Left forelimb (tissue), 1 donor: ENCODE measurements at regions not wholly inside any gene's neighbourhood (a gene's known extent, or its start where the extent isn't known, plus 50 kb on each side); places are given as distances from the start of the nearest gene placed in this dataset.

Source experiments
- DNase-seq: peaks from one replicate; pipeline ENCODE4 v3.0.0-alpha.2; 2018; ENCODE audit warnings: low spot score

- DNase-seq = no peak
Observed at GRCh38 chr3:118810499-118811035, 224.1 kb downstream of the IGSF11 start.

DNA sequence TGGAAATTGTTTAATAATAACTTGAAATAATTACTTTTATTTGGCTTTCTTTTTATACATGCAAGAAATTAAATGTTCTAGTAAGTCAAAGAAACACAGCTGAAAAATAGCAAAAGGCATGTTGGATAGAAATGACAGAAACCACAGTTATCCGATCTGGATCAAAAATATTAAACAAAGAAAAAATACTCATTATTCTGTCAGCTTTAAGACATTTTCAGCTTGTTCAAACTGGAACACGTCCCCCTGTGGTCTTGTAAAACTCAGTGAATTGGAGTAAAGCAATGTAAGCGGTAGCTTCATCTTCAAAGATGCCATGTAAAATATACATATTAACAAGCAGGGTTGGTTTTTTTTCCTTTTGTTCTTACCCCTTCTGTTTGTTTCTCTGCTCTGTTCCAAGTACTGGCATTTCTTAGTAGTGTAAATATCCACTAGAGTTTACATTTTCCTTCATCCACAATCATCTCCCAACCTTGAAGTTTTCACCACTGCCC, 223.4 kb downstream of the IGSF11 start:
- no peak for DNase-seq

DNA sequence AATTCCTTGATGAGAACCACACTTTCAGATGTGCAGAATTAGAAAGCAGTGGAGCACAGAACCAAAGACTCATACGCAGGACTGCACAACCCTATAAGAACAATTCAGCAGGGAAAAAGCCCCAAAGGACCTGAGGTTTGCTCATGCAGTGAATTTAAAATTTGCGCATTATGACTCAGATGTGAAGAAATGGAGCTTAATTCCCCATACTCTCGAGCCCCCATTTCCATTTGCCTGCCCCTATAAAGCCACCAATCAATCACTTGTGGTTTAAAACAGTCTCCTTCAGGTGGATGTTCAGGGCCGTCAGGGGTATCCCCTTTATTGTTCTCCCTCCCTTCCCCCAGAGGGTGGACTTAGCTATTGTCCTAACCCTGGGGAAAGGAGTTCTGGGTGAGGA, 221.2 kb downstream of the IGSF11 start:
- DNase-seq = no peak

GRCh38 chr3:118817748-118818165, 216.9 kb downstream of the IGSF11 start:
- DNase-seq = no peak

DNA sequence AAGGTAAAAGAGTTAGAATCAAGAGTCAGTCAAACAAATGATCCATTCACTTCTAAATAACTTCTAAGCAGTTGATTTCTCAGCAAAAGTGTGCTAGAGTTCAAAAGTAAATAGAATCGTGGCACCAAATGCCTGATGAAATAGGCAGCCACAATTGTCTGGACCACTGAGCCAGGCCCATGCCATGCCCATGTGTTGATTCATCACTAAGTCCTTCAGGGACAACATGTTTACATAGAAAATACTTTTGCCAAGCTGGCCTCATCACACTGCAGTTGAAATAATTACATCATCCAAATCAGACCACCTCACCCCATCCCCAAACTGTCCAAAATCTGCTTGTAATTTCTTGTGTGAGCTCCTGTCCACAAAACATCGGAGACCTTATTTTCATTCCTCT, 216.3 kb downstream of the IGSF11 start:
- no peak for DNase-seq

GRCh38 chr3:118823626-118824025, 211.0 kb downstream of the IGSF11 start:
- no peak for DNase-seq

GRCh38 chr3:118827446-118827845, 207.2 kb downstream of the IGSF11 start:
- no peak for DNase-seq

GRCh38 chr3:118828351-118828750, 206.3 kb downstream of the IGSF11 start:
- DNase-seq = no peak

DNA sequence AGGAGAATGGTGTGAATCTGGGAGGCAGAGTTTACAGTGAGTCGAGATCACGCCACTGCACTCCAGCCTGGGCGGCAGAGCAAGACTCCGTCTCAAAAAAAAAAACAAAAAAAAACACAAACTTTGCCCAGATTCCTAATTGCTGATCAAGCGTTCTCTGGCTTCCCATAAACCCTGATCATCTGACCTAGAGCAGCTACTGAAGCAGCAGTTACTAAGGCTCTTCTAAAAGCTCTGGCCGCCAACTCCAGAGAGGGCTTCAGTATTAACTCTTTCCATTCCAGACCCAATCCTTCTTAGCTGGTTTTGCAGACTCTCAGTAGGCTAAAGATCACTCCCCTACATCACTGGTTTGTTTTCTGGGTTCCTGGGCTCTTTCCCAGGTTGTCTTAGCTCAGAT, 201.6 kb downstream of the IGSF11 start:
- no peak for DNase-seq

DNA sequence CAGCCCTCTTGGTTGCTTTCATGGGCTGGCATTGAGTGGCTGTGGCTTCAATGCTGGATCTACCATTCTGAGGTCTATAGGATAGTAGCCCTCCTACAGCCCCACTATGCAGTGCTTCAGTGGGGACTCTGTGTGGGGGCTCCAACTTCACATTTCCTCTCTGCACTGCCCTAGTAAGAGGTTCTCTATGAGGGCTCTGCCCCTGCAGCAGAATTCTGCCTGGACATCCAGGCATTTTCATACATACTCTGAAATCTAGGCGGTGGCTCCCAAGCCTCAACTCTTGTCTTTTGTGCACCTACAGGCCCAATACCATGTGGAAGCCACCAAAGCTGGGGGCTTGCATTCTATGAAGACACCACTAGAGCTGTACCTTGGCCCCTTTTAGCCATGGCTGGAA, 195.8 kb downstream of the IGSF11 start:
- DNase-seq = no peak

DNA sequence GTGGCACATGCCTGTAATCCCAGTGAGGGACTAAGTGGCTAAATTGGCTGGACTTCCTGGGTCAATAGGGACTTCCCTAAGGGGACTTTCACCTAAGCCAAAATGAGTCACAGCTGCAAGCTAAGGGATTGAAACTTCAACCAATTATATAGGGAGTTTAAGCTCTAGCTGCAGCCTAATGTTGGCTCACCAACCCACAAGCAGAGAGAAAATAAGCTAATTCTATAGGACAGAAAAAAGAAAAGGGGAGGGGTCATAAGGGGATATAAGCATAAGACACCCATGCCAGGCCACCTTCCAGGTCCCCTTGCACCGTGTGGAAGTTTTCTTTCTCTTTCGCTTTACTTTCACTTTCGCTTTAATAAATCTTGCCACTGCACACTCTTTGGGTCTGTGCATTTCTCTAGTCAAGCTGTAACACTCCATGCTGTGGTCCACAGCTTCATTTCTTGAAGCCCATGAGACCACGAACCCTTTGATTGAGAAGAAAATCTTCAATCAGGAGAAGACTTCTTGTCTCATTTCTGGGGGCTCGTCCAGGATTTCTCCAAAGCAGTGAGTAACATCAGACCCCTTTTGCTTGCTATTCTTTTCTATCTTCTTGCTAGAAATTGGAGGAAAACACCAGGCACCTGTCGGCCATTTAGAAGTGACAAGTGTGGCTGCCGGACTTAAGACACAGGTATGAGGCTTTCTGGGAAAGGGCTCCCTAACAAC, 192.3 kb downstream of the IGSF11 start:
- DNase-seq = no peak

DNA sequence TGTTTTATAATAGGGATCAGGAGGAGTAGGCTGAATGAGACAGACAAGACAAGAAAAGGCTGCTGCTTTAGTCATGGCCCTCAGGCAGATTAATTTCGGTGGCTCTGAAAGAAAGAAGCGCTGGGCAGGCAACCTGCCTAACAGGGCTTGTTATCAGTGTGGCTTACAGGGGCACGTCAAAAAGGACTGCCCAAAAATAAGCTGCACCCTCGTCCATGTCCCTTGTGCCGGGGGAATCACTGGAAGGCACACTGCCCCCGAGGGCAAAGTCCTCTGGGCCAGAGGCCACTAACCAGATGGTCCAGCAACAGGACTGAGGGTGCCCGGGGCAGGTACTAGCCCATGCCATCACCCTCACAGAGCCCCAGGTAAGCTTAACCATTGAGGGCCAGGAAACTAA, 188.5 kb downstream of the IGSF11 start:
- DNase-seq = no peak
